Neural progenitor cell (in vitro differentiated cells): ENCODE measurements at regions not wholly inside any gene's neighbourhood (a gene's known extent, or its start where the extent isn't known, plus 50 kb on each side); places are given as distances from the start of the nearest gene placed in this dataset.

Source experiments
- CTCF ChIP-seq: fragments of 200-600 bp; sonication (generic); IDR thresholded peaks from 2 replicates; pipeline ENCODE4 v1.5.1; 2017; ENCODE audit warnings: antibody characterized with exemption, mild to moderate bottlenecking
- EZH2 ChIP-seq: fragments of 200-600 bp; sonication (generic); IDR thresholded peaks from 2 replicates; pipeline ENCODE4 v1.6.1; 2017; ENCODE audit warnings: antibody characterized with exemption, mild to moderate bottlenecking, moderate library complexity
- EZH2phosphoT487 ChIP-seq: fragments of 200-600 bp; sonication (generic); IDR thresholded peaks from 2 replicates; pipeline ENCODE4 v1.6.1; 2017; ENCODE audit warnings: antibody characterized with exemption

- no peak for TF ChIP-seq CTCF
- TF ChIP-seq EZH2phosphoT487: no peak
- TF ChIP-seq EZH2: no peak
Observed at GRCh38 chr2:59180621-59181020, 939.5 kb upstream of the FANCL start.
